Stimulated activated CD8-positive, alpha-beta memory T cell treated with anti-CD3 and anti-CD28 coated beads, Interleukin-7, amount 100 ng/mL, for 1 hour (primary cell): ENCODE measurements at regions not wholly inside any gene's neighbourhood (a gene's known extent, or its start where the extent isn't known, plus 50 kb on each side); places are given as distances from the start of the nearest gene placed in this dataset.

Source experiments
- DNase-seq, 2 donors: peaks; one replicate each; pipeline ENCODE4 v3.0.0-alpha.2; 2020; ENCODE audit warnings: low read depth in 2 of 2

- no peak for DNase-seq
Measured at GRCh38 chrX:20432746-20433387, 166.2 kb upstream of the RPS6KA3 start.

GRCh38 chrX:20432048-20432447, 165.3 kb upstream of the RPS6KA3 start:
- DNase-seq = no peak

GRCh38 chrX:20431486-20431885, 164.8 kb upstream of the RPS6KA3 start:
- no peak for DNase-seq

- no peak for DNase-seq
Measured at GRCh38 chrX:20427173-20427770, 160.6 kb upstream of the RPS6KA3 start.

DNA sequence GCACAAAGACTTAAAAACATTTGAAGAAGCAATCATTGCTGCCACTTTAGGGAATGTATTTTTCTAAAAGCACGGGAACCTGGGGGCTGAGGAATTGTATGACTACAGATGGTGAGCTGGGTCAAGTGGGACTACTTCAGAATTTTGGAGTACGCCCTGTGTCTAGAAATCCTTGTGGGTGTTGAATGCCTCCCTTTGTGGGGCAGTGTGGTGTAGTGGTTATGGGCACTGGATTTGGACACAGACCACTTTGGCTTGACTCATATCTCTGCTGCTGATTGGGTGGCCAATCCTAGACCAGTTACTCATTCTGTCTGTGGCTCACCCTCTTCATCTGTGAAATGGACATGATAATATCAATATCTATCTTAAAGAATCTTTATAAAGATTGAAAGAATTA, 155.0 kb upstream of the RPS6KA3 start:
- DNase-seq = no peak

DNA sequence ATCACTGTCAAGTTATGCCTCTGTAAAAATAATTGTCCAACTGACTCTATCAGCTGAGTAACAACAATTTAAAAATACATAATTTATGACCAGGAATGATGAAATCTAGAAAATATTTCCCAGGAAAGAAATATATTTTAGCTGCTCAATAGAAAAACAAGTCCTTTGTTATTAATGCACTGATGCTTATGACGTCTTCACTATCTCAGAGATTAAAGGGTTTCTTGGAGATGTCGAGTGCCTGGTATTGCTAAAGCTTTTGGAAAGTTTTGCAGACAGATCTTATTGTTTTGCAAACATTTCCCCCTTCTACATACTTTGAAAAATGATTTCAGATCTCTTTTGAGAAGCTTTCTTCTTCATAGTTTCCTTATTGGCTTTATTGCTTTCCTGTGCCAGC, 154.6 kb upstream of the RPS6KA3 start:
- DNase-seq = no peak

- DNase-seq = no peak
Measured at GRCh38 chrX:20420058-20420457, 153.3 kb upstream of the RPS6KA3 start.

- no peak for DNase-seq
Measured at GRCh38 chrX:20418379-20419150, 151.9 kb upstream of the RPS6KA3 start.

GRCh38 chrX:20414762-20415445, 148.2 kb upstream of the RPS6KA3 start:
- no peak for DNase-seq

DNA sequence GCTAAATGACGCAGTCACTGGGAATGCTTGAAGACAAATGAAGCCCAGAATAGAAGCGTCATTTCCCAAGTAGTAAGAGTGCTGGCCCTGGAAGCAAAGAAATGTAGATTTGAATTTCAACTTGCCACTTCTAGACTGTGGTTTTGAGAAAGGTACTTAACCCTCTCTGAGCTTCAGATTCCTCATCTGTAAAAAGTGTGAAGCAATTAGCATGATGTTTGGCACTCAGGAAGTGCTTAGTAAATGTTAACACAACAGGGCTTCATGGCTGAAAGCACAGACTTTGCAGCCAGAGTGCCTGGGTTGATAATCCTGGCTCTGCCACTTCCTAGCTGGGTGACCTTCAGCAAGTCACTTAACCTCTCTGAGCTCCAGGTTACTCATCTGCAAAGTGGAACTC, 147.4 kb upstream of the RPS6KA3 start:
- no peak for DNase-seq

GRCh38 chrX:20412871-20413486, 146.3 kb upstream of the RPS6KA3 start:
- no peak for DNase-seq

GRCh38 chrX:20410540-20410939, 143.8 kb upstream of the RPS6KA3 start:
- no peak for DNase-seq

- DNase-seq = no peak
Measured at GRCh38 chrX:20409991-20410390, 143.3 kb upstream of the RPS6KA3 start.

DNA sequence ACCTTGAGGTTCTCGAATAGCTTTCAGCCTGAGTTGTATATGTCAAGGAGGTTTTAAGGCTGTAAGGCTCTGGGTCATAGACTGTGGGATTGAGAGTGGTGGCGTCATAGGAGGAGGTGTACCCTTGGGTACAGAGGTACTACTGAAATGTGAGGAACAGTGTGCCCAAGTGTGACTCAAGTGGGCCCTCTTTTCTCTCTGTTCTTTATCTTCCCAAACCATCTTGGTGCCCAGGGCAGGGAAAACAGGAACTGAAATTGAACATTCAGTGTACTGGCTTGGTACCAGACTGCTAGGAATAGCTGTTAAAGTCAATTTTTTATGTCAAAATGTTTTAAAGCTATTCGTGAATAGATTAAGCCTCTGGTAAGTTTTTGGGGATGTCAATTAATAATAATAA, 136.2 kb upstream of the RPS6KA3 start:
- no peak for DNase-seq

DNA sequence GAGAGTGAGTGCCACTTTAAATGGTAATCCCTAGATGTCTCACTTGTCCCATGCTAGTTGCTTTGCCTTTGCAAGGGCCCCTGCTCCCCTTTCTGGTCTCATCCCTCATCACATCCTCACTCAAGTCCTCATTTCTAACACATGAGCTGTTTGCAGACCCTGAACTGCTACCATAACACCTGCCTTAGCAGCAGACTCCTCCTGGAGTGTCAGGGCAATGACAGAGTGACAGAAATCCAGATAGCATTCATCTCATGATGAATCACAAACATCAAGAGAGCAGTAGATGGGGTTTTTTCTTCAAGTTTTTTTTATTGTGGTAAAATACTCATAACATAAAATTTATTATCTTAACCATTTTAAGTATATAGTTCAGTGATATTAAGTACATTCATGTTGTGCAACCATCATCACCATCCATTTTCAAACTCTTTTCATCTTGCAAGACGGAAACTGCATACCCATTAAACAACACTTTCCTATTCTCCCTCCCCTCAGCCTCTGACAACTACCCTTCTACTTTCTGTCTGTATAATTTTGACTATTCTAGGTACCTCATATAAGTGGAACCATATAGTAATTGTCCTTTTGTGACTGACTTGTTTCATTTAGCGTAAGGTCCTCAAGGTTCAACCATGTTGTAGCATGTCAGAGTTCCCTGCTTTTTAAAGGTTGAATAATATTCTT, 133.2 kb upstream of the RPS6KA3 start:
- no peak for DNase-seq

DNA sequence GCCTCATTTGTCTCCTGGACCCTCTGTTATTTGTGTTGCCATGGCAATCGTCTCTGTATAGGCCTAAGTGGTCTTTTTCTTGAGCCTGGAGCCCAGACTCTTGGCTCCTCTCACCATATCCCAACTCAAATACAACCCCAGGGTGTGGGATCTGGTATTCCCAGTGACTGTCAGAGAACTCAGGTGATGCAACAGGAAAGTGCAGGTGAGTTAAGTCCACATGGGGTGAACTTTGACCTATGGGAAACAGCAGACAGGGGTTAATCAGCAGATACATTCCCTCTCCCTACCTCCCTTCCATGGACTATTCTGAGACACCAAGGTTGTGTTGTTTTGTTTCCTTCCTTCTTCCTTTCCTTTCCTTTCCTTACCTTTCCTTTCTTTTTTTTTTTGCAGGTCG, 130.9 kb upstream of the RPS6KA3 start:
- DNase-seq = no peak

GRCh38 chrX:20394451-20394850, 127.7 kb upstream of the RPS6KA3 start:
- no peak for DNase-seq

DNA sequence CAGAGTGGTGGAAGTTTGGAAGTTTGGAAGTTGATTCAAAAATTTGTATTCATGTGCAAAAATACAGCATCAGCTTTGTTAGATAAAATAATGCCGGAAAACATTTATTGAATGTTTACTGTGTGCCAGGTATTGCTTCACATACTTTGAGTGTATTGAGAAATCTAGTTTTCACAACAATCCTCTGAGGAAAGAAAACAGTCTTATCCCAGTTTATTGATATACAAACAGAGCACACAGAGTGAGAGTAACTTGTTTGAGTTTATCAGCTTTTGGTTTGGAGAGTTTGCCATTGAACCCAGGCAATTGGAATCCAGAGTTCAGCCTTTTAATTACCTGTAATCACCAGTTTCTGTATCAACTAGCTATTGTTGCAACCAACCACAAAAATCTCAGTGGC, 127.2 kb upstream of the RPS6KA3 start:
- no peak for DNase-seq

- DNase-seq = no peak
Measured at GRCh38 chrX:20388594-20388993, 121.9 kb upstream of the RPS6KA3 start.

DNA sequence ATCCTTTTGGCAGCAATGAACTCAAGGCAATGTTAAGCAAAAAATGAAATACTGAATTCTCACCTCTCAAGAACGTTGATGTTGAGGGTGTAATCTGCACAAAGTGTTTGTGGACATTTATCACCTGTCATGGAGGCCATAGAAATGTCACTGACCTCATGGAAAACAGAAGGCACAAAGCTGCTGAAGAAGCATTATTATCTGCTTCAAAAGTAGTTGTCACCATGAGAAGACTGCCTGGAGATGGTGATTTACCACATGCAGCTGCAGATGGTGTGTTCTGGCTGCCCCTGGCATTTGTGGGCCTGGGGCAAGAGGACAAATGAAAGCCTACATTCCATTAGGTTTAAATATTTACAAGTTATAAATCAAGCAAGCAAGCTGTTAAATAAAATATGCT, 116.8 kb upstream of the RPS6KA3 start:
- no peak for DNase-seq

GRCh38 chrX:20382518-20383297, 116.0 kb upstream of the RPS6KA3 start:
- no peak for DNase-seq
